GM19351 (cell line): ENCODE measurements at regions not wholly inside any gene's neighbourhood (a gene's known extent, or its start where the extent isn't known, plus 50 kb on each side); places are given as distances from the start of the nearest gene placed in this dataset.

Experiments
- ATAC-seq: cut with Tn5 transposase; IDR thresholded peaks from one replicate; pipeline ENCODE4 v1.9.1; 2021; ENCODE audit warnings: mild to moderate bottlenecking, moderate library complexity; ENCODE audit not compliant: unreplicated experiment

DNA sequence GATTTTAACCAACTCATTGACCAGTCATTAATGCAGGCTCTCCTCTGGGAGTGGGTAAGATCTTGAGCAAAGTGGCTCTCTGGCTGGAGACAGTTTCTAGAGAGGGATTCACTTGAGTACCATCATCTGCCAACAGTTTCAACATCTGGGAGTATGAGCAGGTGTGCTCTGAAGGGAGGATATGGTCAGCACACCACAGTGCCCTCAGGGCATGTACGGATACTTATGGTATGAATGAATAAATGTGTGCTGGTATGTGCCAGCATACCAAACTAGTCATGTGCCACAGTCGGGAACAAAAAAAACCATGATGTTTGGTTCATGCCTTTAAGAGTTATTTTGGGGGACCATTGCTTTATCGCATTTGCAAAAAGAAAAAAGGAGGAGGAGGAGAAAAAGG is 1197.5 kb upstream of the TENM4 start:
- ATAC-seq, result no peak

GRCh38 chr11:80637571-80637970 is 1196.7 kb upstream of the TENM4 start:
- no peak for ATAC-seq

DNA sequence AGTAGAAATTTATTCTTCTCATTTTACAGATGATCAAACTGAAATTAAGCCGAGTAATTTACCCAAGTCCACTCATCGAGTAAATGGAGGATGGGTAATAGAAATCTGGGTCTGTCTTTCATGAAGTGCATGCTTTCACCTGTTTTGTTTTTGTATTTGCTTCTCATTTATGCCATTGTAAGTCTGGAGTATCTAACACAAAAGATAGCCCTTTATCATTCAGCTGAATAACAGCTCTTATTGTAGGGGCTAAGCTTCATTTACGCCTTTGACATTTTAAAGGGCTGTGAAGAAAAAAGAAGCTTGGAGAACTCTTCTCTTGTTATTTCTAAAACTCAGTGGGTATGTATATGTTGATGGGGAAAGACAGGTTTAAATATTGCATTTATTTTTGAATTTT is 1196.2 kb upstream of the TENM4 start:
- ATAC-seq, result no peak

- ATAC-seq, result no peak
These were observed 1194.3 kb upstream of the TENM4 start for GRCh38 chr11:80635178-80635577.

- no peak for ATAC-seq
These were observed 1191.9 kb upstream of the TENM4 start for GRCh38 chr11:80632691-80633090.

DNA sequence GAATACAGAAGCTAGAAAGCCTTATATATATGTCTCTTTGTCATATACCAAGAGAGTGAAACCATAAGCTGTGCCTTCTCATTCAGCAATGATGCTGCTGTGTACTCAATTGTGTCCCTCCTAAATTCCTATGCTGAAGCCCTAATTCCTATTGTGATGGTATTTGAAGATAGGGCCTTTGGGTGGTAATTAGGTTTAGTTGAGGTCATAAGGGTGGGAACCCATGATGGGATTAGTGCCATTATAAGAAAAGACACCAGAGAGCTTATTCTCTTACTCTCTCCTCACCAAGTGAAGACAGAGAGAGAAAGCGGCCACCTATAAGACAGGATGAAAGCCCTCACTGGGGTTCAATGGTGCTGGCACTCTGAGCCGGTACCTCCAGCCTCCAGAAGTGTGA is 1191.3 kb upstream of the TENM4 start:
- ATAC-seq, result no peak

GRCh38 chr11:80629466-80629865 is 1188.6 kb upstream of the TENM4 start:
- no peak for ATAC-seq

DNA sequence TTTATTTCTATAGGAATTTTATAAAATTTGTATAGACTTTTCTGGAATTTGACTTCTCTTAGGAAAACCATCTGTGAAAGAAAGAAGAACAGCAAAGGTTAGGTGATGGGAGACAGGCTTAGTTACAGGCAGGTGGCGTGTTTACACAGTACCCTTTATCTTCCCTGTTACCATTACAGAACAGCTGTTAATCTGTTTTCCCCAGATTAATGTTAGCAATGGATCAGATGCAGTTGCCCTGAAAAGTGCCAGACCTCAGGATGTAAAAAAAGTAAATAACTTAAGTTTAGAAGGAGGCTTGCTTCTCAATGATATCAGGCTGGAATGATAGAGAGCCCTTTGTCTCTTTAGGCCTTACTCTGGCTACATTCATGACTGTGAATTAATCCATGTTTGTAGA is 1186.5 kb upstream of the TENM4 start:
- no peak for ATAC-seq

- ATAC-seq, result no peak
These were observed 1185.9 kb upstream of the TENM4 start for GRCh38 chr11:80626721-80627120.

DNA sequence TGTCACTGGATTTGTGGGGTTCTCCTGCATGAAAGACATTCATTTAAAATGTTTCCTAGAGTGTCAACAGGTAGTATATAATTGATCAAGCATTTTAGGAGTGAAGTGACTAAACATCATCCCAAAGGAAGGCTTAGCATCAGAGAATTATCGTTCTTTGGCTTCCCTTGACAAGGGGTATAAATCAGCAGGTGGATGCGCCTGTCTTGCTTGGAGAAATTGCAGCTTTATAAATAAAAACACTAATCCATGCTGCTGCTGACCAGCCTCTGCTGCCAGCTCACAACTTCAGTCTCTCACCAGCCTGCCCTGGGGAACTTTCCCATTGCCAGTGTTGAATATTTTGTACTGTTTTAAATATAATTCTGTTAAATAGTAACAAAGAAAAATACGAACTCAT is 1184.7 kb upstream of the TENM4 start:
- no peak for ATAC-seq

DNA sequence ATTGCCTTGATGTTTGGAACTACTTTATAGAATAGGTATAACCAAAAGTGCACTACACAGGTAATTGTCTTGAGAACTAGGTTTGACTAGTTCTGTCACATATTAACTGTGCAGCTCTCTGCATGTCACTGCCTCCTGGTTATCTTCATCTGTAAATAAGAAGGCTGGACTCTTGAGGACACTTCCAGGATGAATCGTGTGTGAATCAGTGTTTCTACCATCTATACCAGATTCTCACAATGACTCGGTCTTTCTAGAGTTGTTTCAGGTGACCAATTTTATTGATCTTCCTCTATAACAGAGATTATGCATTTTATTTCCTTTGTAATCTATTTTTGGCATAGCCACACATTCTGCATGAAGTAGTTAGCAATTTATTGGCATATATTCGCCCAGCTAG is 1181.0 kb upstream of the TENM4 start:
- ATAC-seq, result no peak

DNA sequence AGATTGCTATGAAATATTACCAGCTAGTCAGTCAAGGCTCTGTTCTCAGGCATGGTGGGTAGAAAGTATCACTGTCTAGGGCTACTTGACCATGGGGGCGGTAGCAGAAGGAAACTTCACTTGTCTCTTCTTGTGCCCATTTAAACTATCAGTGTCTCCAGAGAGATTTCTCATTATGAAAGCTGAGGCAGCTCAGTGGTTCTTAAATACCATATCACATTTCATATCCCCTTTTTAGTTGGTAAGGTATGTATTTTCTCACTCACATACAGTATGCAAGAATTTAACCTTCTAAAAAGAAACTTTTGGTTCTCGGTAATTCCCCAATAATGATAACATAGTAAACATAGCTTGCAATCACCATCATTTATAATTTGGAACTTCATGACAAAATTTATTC is 1180.0 kb upstream of the TENM4 start:
- no peak for ATAC-seq

GRCh38 chr11:80617156-80617555 is 1176.3 kb upstream of the TENM4 start:
- ATAC-seq, result no peak

DNA sequence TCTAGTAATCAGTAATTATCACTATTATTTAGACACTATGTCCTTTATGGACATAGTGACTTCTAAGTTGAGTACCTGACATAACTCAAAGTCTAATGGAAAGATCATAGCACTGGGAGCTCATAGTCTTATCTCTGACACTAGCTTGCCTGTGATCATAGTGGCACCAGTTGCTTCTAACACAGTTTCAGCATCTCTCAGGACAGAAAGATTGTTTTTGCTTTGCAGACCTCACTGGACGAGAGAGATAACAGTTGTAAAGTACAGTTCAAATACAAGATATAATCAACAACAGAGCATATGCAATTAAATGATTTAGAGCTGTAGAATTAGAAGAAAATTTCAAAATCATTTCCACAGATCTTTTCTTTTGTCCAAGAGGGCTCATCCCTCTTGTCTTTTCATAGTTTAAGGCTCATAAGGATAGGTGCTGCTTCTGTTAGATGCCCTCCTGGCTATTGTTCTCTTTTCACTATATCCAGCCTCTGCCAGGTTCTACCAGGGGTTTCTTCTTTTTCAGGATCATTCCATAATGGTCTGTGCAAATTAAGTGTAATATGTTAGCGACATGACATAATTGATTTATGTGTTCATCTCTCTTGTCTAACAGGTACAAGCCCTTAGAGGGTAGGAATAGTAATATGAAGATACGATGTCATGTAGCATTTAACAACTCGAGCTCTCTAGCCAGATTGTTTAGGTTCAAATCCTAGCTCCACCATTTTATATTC is 1175.4 kb upstream of the TENM4 start:
- no peak for ATAC-seq

DNA sequence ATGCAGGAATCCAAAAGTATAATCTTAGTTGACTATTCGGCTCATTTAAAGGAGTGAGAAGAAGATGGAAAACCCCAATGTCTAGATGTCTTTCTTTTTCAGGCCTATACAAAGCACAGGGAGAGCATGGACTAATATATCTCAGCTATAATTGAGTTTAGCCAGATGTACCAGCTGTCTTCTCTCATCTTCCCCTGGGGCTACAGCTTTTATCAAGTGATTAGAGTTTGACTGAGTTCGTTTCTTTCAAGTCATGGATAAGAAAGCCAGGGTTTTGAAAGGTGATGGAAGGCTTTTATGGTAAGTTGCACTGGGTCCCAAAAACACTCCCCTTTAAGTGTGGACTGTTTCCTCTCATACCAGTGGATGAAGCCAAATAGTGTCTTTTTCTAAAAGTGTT is 1172.8 kb upstream of the TENM4 start:
- ATAC-seq, result no peak

DNA sequence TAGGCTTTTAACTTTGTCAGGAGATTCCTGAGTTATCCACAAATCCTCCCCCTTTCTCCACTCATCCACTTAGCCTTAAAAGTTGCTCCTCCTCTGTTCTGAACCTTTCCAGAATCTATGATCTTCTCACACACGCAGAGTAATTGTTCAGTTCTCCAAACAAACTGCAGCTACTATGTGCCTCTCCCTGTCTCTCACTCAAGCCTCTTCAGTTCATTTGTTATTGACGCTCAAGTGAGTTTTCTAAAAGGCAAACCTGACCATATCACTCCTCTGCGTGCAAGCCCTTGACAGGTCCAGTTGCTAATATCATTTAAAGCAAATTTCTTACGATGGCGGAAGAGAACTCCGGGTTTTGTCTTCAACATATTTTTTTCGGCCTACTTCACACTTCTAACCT is 1169.7 kb upstream of the TENM4 start:
- ATAC-seq, result no peak

DNA sequence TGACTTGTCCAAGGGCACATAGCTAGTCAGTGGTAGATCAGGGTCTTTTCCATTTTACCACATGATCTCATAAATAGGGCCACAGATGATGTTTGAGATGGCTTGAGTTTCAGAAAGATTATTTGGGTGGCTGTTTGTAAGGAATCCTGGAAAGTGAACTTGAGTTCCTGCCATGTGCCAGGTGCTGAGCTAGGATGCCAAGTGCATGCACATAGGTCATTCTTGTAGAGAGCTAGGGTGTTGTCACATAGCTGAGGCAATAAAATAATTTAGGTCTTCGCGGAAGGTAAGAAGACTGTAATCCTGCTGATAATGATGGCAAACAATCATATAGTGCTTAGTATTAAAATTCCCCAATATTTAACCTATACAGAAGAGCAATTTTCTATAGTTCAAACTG is 1162.6 kb upstream of the TENM4 start:
- ATAC-seq, result no peak

- no peak for ATAC-seq
These were observed 1158.1 kb upstream of the TENM4 start for GRCh38 chr11:80598905-80599304.

- no peak for ATAC-seq
These were observed 1155.5 kb upstream of the TENM4 start for GRCh38 chr11:80596291-80596810.

DNA sequence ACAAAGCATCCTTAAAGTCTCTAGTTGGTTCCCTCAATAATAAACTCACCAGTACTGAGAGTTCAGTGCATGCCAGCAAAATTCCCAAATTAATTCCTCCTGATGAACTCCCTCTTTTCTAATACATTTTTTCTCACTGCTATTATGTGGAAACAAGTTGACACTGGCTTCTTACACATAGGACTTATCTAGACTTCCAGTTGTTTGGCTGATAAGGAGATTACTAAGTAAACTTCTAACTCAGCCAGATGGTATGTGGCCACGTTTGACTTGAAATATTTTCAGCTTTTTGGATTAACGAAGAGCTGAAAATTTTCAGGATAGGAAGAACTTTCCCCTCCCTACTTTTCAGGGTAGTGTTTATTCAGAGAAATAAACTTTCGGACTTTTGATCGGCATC is 1154.2 kb upstream of the TENM4 start:
- ATAC-seq, result no peak

DNA sequence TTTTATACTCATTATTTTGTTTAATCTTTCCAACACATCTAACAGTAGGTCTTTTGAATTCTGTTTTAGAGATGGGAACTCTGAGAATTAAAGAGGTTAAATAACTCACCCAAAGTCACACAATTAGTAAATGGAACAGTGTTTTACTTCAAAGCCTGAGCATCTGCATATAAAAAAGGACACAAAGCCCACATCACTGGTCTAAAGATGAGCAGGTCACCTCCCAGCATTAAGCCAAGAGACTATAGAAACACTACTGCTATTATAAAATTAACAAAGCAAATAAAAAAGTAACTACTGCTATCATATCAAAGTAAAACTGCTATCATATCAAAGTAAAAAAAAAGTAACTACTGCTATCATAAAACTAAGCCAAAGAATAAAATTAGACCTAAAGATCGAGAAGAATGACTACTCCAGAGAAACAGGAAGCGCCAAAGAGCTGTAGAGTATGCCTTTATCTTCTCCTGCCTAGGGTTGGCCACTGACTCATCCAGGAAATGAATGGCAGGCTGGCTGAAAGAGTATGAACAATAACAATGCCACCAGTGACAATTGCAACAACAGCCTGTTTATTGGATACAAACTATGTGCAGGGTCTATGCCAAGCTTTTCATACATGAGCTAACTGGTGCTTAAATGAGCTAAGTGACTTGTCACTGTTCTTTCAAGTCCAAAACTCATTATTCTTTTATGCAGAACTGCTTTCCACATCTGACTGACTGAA is 1153.0 kb upstream of the TENM4 start:
- no peak for ATAC-seq

GRCh38 chr11:80592546-80592945 is 1151.7 kb upstream of the TENM4 start:
- ATAC-seq, result no peak
